Neural cell (in vitro differentiated cells): ENCODE measurements at regions not wholly inside any gene's neighbourhood (a gene's known extent, or its start where the extent isn't known, plus 50 kb on each side); places are given as distances from the start of the nearest gene placed in this dataset.

ENCODE experiments used
- EP300 ChIP-seq: fragments of 450-650 bp; conservative IDR thresholded peaks from 2 replicates; pipeline ENCODE4 v1.6.1; 2014; ENCODE audit warnings: antibody characterized with exemption, mild to moderate bottlenecking, moderate library complexity; ENCODE audit not compliant: poor library complexity, severe bottlenecking
- EZH2 ChIP-seq: fragments of 200-600, 300-800 bp; shearing (Covaris generic), sonication (generic); IDR thresholded peaks from 2 replicates; pipeline ENCODE4 v1.6.1; 2014; ENCODE audit warnings: antibody characterized with exemption, low read length, borderline replicate concordance, mild to moderate bottlenecking; ENCODE audit not compliant: insufficient read depth, poor library complexity, severe bottlenecking
- POLR2AphosphoS5 ChIP-seq: IDR thresholded peaks from 2 replicates; pipeline ENCODE4 v1.6.1; 2012
- RAD21 ChIP-seq: fragments of 450-650 bp; conservative IDR thresholded peaks from 2 replicates; pipeline ENCODE4 v1.6.1; 2014; ENCODE audit warnings: antibody characterized with exemption, mild to moderate bottlenecking, moderate library complexity
- SMC3 ChIP-seq: fragments of 450-650 bp; conservative IDR thresholded peaks from 2 replicates; pipeline ENCODE4 v1.6.1; 2014; ENCODE audit warnings: antibody characterized with exemption, mild to moderate bottlenecking, moderate library complexity; ENCODE audit not compliant: poor library complexity
- TAF1 ChIP-seq: IDR thresholded peaks from 2 replicates; pipeline ENCODE4 v1.6.1; 2012; ENCODE audit warnings: low read depth
- TF ChIP-seq, protein P1 (sequence below): fragments of 450-650 bp; IDR thresholded peaks from 2 replicates; pipeline ENCODE4 v1.5.1; 2014; ENCODE audit warnings: antibody characterized with exemption, mild to moderate bottlenecking, moderate library complexity; ENCODE audit not compliant: poor library complexity, severe bottlenecking
- TF ChIP-seq, protein P2 (sequence below): IDR thresholded peaks from 2 replicates; pipeline ENCODE4 v1.6.1; 2012; ENCODE audit warnings: borderline replicate concordance

DNA sequence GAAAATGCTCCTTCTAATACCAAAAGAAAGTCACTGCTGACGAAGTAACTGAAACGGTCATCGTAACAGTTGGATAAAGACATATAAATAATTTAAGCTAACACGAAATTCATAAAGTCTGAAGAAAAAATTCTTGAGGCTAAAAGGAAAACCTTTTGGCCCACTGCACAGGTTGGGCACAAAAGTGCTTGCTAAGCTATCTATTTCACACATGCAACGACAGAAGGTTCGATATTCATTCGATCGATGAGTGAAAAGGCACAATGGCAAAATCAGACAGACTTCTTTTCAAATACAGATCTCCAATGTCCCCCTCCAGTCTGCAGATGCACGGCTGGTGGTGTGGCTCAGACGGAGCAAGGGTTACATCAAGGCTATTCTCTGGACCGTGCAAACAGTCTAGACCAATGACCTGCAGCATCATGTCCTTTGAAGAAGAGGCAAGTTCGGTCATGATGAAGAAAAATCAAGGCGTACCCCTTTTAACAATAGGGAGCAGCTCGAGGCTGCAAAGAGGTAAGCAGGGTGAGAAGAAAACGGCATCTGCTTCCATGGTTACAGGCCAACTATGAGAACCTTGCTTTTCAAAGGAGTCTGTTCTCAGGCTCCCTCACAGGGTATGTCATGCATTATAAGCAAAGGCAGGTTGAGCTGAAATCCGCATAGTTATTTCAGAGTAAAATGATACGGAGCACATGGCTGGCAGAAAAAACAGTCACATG lies 579.6 kb downstream of the USP25 start:
- TF ChIP-seq, protein P1, sequence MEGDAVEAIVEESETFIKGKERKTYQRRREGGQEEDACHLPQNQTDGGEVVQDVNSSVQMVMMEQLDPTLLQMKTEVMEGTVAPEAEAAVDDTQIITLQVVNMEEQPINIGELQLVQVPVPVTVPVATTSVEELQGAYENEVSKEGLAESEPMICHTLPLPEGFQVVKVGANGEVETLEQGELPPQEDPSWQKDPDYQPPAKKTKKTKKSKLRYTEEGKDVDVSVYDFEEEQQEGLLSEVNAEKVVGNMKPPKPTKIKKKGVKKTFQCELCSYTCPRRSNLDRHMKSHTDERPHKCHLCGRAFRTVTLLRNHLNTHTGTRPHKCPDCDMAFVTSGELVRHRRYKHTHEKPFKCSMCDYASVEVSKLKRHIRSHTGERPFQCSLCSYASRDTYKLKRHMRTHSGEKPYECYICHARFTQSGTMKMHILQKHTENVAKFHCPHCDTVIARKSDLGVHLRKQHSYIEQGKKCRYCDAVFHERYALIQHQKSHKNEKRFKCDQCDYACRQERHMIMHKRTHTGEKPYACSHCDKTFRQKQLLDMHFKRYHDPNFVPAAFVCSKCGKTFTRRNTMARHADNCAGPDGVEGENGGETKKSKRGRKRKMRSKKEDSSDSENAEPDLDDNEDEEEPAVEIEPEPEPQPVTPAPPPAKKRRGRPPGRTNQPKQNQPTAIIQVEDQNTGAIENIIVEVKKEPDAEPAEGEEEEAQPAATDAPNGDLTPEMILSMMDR, result no peak
- TF ChIP-seq RAD21, result no peak
- TF ChIP-seq, protein P2, sequence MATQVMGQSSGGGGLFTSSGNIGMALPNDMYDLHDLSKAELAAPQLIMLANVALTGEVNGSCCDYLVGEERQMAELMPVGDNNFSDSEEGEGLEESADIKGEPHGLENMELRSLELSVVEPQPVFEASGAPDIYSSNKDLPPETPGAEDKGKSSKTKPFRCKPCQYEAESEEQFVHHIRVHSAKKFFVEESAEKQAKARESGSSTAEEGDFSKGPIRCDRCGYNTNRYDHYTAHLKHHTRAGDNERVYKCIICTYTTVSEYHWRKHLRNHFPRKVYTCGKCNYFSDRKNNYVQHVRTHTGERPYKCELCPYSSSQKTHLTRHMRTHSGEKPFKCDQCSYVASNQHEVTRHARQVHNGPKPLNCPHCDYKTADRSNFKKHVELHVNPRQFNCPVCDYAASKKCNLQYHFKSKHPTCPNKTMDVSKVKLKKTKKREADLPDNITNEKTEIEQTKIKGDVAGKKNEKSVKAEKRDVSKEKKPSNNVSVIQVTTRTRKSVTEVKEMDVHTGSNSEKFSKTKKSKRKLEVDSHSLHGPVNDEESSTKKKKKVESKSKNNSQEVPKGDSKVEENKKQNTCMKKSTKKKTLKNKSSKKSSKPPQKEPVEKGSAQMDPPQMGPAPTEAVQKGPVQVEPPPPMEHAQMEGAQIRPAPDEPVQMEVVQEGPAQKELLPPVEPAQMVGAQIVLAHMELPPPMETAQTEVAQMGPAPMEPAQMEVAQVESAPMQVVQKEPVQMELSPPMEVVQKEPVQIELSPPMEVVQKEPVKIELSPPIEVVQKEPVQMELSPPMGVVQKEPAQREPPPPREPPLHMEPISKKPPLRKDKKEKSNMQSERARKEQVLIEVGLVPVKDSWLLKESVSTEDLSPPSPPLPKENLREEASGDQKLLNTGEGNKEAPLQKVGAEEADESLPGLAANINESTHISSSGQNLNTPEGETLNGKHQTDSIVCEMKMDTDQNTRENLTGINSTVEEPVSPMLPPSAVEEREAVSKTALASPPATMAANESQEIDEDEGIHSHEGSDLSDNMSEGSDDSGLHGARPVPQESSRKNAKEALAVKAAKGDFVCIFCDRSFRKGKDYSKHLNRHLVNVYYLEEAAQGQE, result no peak
- no peak for TF ChIP-seq TAF1
- no peak for TF ChIP-seq EZH2
- peak; percentile 14 for TF ChIP-seq POLR2AphosphoS5
- no peak for TF ChIP-seq SMC3
- no peak for TF ChIP-seq EP300
